GM12875 (cell line): ENCODE measurements at regions not wholly inside any gene's neighbourhood (a gene's known extent, or its start where the extent isn't known, plus 50 kb on each side); places are given as distances from the start of the nearest gene placed in this dataset.

Source experiments
- H3K4me3 ChIP-seq: one replicate; pipeline ENCODE4 v1.5.1; 2011; ENCODE audit warnings: low read depth, low read length, control low read depth
- CTCF ChIP-seq: IDR thresholded peaks from 2 replicates; pipeline ENCODE4 v1.5.1; 2011; ENCODE audit warnings: low read depth, mild to moderate bottlenecking, control low read depth, inconsistent platforms, low read length, moderate library complexity, borderline replicate concordance; ENCODE audit not compliant: insufficient read depth

GRCh38 chr16:51507286-51507685 lies 356.2 kb upstream of the SALL1 start:
- H3K4me3 ChIP-seq, result no peak overlapping the region
- no peak for TF ChIP-seq CTCF

- TF ChIP-seq CTCF, result no peak
- no peak overlapping the region for H3K4me3 ChIP-seq
These were observed 349.2 kb upstream of the SALL1 start for GRCh38 chr16:51500306-51500705.

- no peak overlapping the region for H3K4me3 ChIP-seq
- TF ChIP-seq CTCF, result no peak
These were observed 346.6 kb upstream of the SALL1 start for GRCh38 chr16:51497541-51498211.

GRCh38 chr16:51490866-51491265 lies 339.8 kb upstream of the SALL1 start:
- no peak for TF ChIP-seq CTCF
- no peak overlapping the region for H3K4me3 ChIP-seq

- no peak for TF ChIP-seq CTCF
These were observed 336.8 kb upstream of the SALL1 start for GRCh38 chr16:51487880-51488279.

GRCh38 chr16:51474414-51475091 lies 323.5 kb upstream of the SALL1 start:
- no peak for TF ChIP-seq CTCF
- H3K4me3 ChIP-seq, result no peak overlapping the region

More at GRCh38 chr16:51487880-51488279, 336.8 kb upstream of the SALL1 start:
- no peak overlapping the region for H3K4me3 ChIP-seq

GRCh38 chr16:51473091-51473490 lies 322.0 kb upstream of the SALL1 start:
- no peak overlapping the region for H3K4me3 ChIP-seq
- no peak for TF ChIP-seq CTCF
